ENCODE measurements at regions not wholly inside any gene's neighbourhood (a gene's known extent, or its start where the extent isn't known, plus 50 kb on each side); places are given as distances from the start of the nearest gene placed in this dataset.

DNA sequence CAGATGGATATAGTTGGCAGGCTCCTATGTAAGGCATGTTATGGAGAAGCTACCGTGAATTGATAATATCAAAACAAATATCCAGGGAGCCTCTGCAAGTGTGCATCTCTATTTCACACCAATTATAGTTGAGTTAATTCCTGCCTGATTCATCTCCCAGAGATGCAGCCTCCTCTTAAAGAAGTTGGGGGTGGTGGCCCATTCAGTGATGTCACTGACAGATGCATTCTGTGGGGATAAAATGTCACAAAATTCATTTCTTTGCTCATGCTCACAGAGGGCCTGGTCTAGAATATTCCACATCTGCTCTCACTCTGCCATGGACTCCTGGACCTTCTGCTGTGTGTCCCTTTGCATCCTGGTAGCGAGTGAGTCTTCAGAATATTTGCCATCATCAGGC lies 189.1 kb upstream of the PRSS1 start:
- 88 to 91% methylated on average over 2 of the region's 2 CpGs for WGBS, 2 donors
- H3K9me3 ChIP-seq: no peaks in the 10 kb centered on the region
- TF ChIP-seq, protein P1, sequence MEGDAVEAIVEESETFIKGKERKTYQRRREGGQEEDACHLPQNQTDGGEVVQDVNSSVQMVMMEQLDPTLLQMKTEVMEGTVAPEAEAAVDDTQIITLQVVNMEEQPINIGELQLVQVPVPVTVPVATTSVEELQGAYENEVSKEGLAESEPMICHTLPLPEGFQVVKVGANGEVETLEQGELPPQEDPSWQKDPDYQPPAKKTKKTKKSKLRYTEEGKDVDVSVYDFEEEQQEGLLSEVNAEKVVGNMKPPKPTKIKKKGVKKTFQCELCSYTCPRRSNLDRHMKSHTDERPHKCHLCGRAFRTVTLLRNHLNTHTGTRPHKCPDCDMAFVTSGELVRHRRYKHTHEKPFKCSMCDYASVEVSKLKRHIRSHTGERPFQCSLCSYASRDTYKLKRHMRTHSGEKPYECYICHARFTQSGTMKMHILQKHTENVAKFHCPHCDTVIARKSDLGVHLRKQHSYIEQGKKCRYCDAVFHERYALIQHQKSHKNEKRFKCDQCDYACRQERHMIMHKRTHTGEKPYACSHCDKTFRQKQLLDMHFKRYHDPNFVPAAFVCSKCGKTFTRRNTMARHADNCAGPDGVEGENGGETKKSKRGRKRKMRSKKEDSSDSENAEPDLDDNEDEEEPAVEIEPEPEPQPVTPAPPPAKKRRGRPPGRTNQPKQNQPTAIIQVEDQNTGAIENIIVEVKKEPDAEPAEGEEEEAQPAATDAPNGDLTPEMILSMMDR (IDR thresholded peaks at IDR 0.05): no peak
- TF ChIP-seq EP300 (IDR thresholded peaks at IDR 0.05) (no peak), POLR2A (IDR thresholded peaks at IDR 0.05) (no peak), POLR2AphosphoS5 (IDR thresholded peaks at IDR 0.05) (no peak)
- H3K4me3 ChIP-seq: no peak overlapping the region
- H3K4me1 ChIP-seq: no peaks in the 10 kb centered on the region
- no peak for DNase-seq
- ATAC-seq (ENCODE audit: low FRiP score in 2 of 2): no peak
- H3K36me3 ChIP-seq: no peaks in the 10 kb centered on the region
- no peak overlapping the region for H3K27ac ChIP-seq
- H3K27me3 ChIP-seq: no peaks in the 10 kb centered on the region

DNA sequence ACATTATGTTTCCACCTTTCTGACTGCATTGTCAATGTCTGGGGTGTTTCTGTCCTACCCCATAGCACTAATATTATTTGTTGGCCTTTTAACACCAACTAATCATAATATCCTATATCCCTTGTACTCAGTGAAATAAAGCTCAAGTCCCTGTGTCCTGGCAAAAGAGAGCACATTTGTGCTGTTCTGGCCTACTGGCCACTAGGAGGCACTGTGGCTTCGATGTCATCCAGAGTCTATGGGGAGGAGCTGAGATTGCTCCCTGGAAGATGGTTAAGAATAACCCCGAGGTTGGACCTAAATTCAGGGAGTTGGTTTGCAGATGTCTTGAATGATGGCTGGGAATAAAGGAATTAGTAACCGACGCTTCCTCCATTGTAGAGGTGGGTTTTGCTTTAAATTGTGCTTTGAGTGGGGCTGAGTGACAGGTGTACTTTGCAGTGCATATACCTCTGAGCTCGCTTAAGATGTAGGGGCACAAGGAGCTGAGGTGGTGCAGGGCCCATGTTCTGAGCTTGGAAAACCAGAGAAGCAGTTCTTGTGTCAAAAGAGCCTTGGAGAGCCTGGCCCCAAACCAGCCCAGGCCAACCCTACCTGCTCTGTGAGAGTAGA lies 191.2 kb upstream of the PRSS1 start:
- WGBS, 2 donors: 34 to 47% methylated on average over 5 of the region's 5 CpGs
- Histone ChIP-seq H3K9me3 (no peaks in the 10 kb centered on the region), H3K27ac (no peak overlapping the region)

DNA sequence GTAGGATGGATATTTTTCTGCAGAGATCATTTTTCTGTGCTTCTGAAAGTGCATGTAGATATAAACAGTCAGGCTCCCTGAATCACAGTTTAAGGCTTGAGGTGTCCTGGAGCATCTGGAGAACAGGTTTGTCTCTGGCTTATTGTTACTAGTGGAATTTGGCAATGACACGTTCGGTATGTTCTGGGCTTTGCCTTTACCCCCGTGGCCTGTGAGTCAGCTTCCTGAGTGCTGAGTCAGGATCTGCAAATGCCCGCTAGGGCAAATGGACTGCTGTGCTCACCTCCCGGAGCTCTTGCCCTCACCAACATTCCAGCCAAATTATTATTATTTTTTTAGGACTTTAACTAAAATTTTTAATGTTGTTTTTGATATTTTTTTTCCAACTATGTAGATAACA lies 192.5 kb upstream of the PRSS1 start:
- H3K4me1 ChIP-seq: no peaks in the 10 kb centered on the region
- DNase-seq: peak in 1 of 2 donors; percentile 67
- ATAC-seq (ENCODE audit: low FRiP score in 2 of 2): peak; percentile 71 to 76

More for the DNA sequence above, 191.2 kb upstream of the PRSS1 start:
- TF ChIP-seq POLR2AphosphoS5 (IDR thresholded peaks at IDR 0.05): no peak
- TF ChIP-seq, protein P1 (IDR thresholded peaks at IDR 0.05): peak in 5 of 6 experiments; percentile 32 to 42 (median 37)
- Histone ChIP-seq H3K36me3 (no peaks in the 10 kb centered on the region), H3K4me1 (no peaks in the 10 kb centered on the region), H3K27me3 (no peaks in the 10 kb centered on the region), H3K4me3 (no peak overlapping the region)
- ATAC-seq (ENCODE audit: low FRiP score in 2 of 2) (peak; percentile 61 to 70), DNase-seq (peak in 1 of 2 donors; percentile 45)

DNA sequence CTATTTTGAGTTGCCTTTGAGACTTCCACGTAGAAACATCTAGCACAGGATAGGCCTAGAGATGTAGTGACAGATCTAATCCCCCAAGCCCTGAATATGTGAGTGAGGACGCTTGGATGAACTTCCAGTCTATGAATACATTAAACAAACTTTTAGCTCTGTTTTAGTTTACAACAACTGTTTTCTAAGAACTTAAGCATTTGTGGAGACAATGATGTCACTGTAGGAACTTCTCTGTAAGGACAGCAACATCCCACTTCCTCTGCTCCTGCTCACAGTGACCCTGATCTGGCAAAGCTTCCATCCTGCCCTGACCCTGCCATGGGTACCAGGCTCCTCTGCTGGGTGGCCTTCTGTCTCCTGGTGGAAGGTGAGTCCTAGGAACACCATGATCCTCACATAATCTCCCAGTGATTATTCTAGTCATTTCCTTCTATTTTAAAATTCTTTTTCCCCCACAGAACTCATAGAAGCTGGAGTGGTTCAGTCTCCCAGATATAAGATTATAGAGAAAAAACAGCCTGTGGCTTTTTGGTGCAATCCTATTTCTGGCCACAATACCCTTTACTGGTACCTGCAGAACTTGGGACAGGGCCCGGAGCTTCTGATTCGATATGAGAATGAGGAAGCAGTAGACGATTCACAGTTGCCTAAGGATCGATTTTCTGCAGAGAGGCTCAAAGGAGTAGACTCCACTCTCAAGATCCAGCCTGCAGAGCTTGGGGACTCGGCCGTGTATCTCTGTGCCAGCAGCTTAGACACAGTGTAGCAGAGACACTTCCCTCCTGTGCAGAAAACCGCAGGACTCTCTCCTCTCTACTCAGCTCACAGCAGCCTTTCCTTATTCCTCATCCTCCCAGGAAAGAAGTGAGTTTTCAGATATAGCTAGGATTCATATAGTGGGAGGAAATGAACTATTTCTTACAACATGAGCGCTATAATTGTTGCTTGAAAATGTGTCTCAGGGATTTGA lies 194.4 kb upstream of the PRSS1 start:
- WGBS, 2 donors: 63 to 75% methylated on average over 8 to 10 of the region's 10 CpGs
- H3K27ac ChIP-seq: no peak overlapping the region
- H3K36me3 ChIP-seq: no peaks in the 10 kb centered on the region
- no peak overlapping the region for H3K4me3 ChIP-seq
- H3K9me3 ChIP-seq: no peaks in the 10 kb centered on the region
- DNase-seq (no peak), ATAC-seq (ENCODE audit: low FRiP score in 2 of 2) (peak in 1 of 2 donors; percentile 26)
- H3K27me3 ChIP-seq: no peaks in the 10 kb centered on the region
- no peaks in the 10 kb centered on the region for H3K4me1 ChIP-seq
- TF ChIP-seq POLR2AphosphoS5 (IDR thresholded peaks at IDR 0.05) (no peak), EP300 (IDR thresholded peaks at IDR 0.05) (no peak), POLR2A (IDR thresholded peaks at IDR 0.05) (no peak)
- TF ChIP-seq, protein P1 (IDR thresholded peaks at IDR 0.05): no peak

More for the DNA sequence above, 192.5 kb upstream of the PRSS1 start:
- H3K27ac ChIP-seq: no peak overlapping the region
- no peaks in the 10 kb centered on the region for H3K27me3 ChIP-seq
- no peak overlapping the region for H3K4me3 ChIP-seq
- no peaks in the 10 kb centered on the region for H3K36me3 ChIP-seq
- WGBS, 2 donors: 11 to 23% methylated on average over 5 of the region's 5 CpGs
- no peak for TF ChIP-seq POLR2AphosphoS5 (IDR thresholded peaks at IDR 0.05)
- TF ChIP-seq EP300 (IDR thresholded peaks at IDR 0.05): no peak
- TF ChIP-seq, protein P1 (IDR thresholded peaks at IDR 0.05): no peak
- TF ChIP-seq POLR2A (IDR thresholded peaks at IDR 0.05): no peak
- no peaks in the 10 kb centered on the region for H3K9me3 ChIP-seq

All from upper lobe of left lung (tissue), 6 donors.